ENCODE measurements at regions not wholly inside any gene's neighbourhood (a gene's known extent, or its start where the extent isn't known, plus 50 kb on each side); places are given as distances from the start of the nearest gene placed in this dataset.
A peak's percentile ranks its signal among the peaks of the same experiment; 100 is the strongest.

GRCh38 chr12:65653946-65654629 lies 170.2 kb upstream of the HMGA2 start (continued):
- TF ChIP-seq, protein P1, sequence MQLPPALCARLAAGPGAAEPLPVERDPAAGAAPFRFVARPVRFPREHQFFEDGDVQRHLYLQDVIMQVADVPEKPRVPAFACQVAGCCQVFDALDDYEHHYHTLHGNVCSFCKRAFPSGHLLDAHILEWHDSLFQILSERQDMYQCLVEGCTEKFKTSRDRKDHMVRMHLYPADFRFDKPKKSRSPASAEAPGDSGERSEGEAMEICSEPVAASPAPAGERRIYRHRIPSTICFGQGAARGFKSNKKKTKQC (CRISPR knock-in tag; IDR thresholded peaks at IDR 0.05) = no peak
- TF ChIP-seq TCF3 (CRISPR knock-in tag; IDR thresholded peaks at IDR 0.05) = no peak
- TF ChIP-seq SMARCA5 (IDR thresholded peaks at IDR 0.05) = no peak
- TF ChIP-seq FOXA3 (CRISPR knock-in tag; conservative IDR thresholded peaks at IDR 0.05 in 1 of 2, IDR thresholded peaks at IDR 0.05 in 1 of 2) = no peak
- TF ChIP-seq CBX3 (IDR thresholded peaks at IDR 0.05; ENCODE audit: borderline replicate concordance in 1 of 2, low read length in 2 of 2) = no peak
- no peak for TF ChIP-seq ZBED1 (IDR thresholded peaks at IDR 0.05)
- no peak for TF ChIP-seq COPS2 (conservative IDR thresholded peaks at IDR 0.05)
- TF ChIP-seq TFAP4 (CRISPR knock-in tag; IDR thresholded peaks at IDR 0.05; ENCODE audit: borderline replicate concordance) = no peak
- TF ChIP-seq TCF15 (CRISPR knock-in tag; IDR thresholded peaks at IDR 0.05) = no peak
- no peak for TF ChIP-seq ZNF696 (CRISPR knock-in tag; conservative IDR thresholded peaks at IDR 0.05)
- TF ChIP-seq ZNF518B (CRISPR knock-in tag; IDR thresholded peaks at IDR 0.05) = no peak
- no peak for TF ChIP-seq PHF20 (IDR thresholded peaks at IDR 0.05; ENCODE audit: partially characterized antibody)
- TF ChIP-seq, protein P2, sequence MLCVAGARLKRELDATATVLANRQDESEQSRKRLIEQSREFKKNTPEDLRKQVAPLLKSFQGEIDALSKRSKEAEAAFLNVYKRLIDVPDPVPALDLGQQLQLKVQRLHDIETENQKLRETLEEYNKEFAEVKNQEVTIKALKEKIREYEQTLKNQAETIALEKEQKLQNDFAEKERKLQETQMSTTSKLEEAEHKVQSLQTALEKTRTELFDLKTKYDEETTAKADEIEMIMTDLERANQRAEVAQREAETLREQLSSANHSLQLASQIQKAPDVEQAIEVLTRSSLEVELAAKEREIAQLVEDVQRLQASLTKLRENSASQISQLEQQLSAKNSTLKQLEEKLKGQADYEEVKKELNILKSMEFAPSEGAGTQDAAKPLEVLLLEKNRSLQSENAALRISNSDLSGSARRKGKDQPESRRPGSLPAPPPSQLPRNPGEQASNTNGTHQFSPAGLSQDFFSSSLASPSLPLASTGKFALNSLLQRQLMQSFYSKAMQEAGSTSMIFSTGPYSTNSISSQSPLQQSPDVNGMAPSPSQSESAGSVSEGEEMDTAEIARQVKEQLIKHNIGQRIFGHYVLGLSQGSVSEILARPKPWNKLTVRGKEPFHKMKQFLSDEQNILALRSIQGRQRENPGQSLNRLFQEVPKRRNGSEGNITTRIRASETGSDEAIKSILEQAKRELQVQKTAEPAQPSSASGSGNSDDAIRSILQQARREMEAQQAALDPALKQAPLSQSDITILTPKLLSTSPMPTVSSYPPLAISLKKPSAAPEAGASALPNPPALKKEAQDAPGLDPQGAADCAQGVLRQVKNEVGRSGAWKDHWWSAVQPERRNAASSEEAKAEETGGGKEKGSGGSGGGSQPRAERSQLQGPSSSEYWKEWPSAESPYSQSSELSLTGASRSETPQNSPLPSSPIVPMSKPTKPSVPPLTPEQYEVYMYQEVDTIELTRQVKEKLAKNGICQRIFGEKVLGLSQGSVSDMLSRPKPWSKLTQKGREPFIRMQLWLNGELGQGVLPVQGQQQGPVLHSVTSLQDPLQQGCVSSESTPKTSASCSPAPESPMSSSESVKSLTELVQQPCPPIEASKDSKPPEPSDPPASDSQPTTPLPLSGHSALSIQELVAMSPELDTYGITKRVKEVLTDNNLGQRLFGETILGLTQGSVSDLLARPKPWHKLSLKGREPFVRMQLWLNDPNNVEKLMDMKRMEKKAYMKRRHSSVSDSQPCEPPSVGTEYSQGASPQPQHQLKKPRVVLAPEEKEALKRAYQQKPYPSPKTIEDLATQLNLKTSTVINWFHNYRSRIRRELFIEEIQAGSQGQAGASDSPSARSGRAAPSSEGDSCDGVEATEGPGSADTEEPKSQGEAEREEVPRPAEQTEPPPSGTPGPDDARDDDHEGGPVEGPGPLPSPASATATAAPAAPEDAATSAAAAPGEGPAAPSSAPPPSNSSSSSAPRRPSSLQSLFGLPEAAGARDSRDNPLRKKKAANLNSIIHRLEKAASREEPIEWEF (CRISPR knock-in tag; IDR thresholded peaks at IDR 0.05) = no peak
- no peak for TF ChIP-seq MXD1 (CRISPR knock-in tag; IDR thresholded peaks at IDR 0.05; ENCODE audit: borderline replicate concordance, poor library complexity, severe bottlenecking)
- TF ChIP-seq OTX1 (CRISPR knock-in tag; IDR thresholded peaks at IDR 0.05) = peak; percentile 38; the same call in 1 of the 2 replicates
- TF ChIP-seq FOXK2 (conservative IDR thresholded peaks at IDR 0.05 in 1 of 2, IDR thresholded peaks at IDR 0.05 in 1 of 2; ENCODE audit: low read depth in 2 of 2) = no peak
